ENCODE measurements at regions not wholly inside any gene's neighbourhood (a gene's known extent, or its start where the extent isn't known, plus 50 kb on each side); places are given as distances from the start of the nearest gene placed in this dataset.
"Not testable (repeated sequence)": the region's sequence is repeated elsewhere in the genome, so short reads cannot be mapped to it uniquely, and the experiment has no call there.

GRCh38 chr16:72598696-72599095 is 426.7 kb upstream of the PMFBP1 start:
- Histone ChIP-seq H3K36me3 (no peaks in the 10 kb centered on the region), H3K27ac (no peak overlapping the region), H3K27me3 (no peaks in the 10 kb centered on the region), H3K4me3 (no peak overlapping the region), H3K4me1 (no peaks in the 10 kb centered on the region), H3K9me3 (no peaks in the 10 kb centered on the region)
- TF ChIP-seq POLR2A (IDR thresholded peaks at IDR 0.05): no peak
- intact Hi-C loops (cut with DNase I): no loop called here
- DNase-seq: no peak
- no peak for ATAC-seq

DNA sequence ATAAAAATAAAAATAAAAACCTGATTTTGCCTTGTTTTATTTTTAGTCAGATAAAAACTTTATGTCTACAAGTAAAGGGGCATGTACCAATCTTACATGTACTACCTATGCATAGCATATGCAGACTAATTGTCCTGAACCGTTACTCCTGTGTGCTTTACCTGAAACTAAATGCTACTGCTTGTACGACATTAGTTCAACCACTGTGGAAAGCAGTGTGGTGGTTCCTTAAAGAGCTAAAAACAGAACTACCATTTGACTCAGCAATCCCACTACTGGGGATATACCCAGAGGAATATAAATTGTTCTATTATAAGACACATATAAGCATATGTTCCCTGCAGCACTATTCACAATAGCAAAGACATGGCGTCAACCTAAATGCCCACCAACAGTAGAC is 426.0 kb upstream of the PMFBP1 start:
- TF ChIP-seq POLR2A (IDR thresholded peaks at IDR 0.05) (no peak), CTCF (IDR thresholded peaks at IDR 0.05) (no peak)
- ATAC-seq: no peak
- H3K36me3 ChIP-seq: no peaks in the 10 kb centered on the region
- intact Hi-C loops (cut with DNase I): no loop called here
- no peaks in the 10 kb centered on the region for H3K27me3 ChIP-seq
- no peaks in the 10 kb centered on the region for H3K4me1 ChIP-seq
- no peak overlapping the region for H3K27ac ChIP-seq
- no peak for DNase-seq
- H3K9me3 ChIP-seq: no peaks in the 10 kb centered on the region
- WGBS (ENCODE audit: insufficient coverage, low coverage, low lambda C conversion rate, missing lambda C conversion rate): 100% methylated on average over 2 of the region's 3 CpGs
- no peak overlapping the region for H3K4me3 ChIP-seq

GRCh38 chr16:72596373-72596772 is 424.4 kb upstream of the PMFBP1 start:
- no peak overlapping the region for H3K4me3 ChIP-seq
- TF ChIP-seq POLR2A (IDR thresholded peaks at IDR 0.05) (no peak), CTCF (IDR thresholded peaks at IDR 0.05) (no peak)
- H3K27ac ChIP-seq: no peak overlapping the region
- intact Hi-C loops (cut with DNase I): no loop called here
- WGBS (ENCODE audit: insufficient coverage, low coverage, low lambda C conversion rate, missing lambda C conversion rate): 90% methylated on average over 2 of the region's 3 CpGs
- no peak for DNase-seq
- no peak for ATAC-seq
- no peaks in the 10 kb centered on the region for H3K27me3 ChIP-seq
- H3K9me3 ChIP-seq: no peaks in the 10 kb centered on the region
- no peaks in the 10 kb centered on the region for H3K36me3 ChIP-seq
- H3K4me1 ChIP-seq: no peaks in the 10 kb centered on the region

DNA sequence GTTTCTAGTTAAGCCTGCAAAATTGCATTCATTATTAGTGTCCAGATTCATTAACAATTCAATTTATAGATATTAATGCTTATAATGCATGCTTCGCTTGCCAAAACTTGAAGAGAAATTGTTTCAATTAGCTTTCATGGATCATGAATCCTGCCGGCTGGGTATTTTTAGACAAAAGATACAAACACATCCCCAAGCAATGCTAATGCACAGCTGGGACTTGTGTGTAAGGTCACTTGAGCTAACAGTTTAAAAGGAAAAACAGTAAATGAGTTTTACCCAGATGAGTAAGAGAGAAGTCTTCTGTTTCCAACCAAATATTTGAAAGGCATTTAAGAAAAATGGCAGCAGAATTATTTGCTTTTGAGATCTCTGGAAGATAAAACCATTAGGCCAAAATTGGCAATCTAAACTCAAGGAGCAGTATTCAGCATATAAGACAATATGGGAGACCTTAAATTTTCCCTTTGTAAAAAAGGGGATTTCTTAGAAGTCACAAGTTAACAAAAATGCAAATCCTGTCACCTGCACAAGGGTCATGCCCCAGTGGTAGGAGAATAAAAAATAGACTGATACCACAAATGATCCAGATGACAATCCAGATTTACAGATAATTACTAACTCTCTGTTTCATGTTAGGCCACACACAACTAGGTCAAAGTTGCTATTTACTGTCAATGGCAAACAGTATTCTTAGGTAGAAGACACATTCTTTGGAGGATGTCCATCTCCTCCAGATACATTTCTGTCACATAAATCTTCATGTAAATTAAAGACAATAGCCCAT is 418.4 kb upstream of the PMFBP1 start:
- H3K27ac ChIP-seq: no peak overlapping the region
- H3K4me3 ChIP-seq: no peak overlapping the region
- intact Hi-C loops (cut with DNase I): no loop called here
- H3K9me3 ChIP-seq: no peaks in the 10 kb centered on the region
- ATAC-seq (no peak), DNase-seq (no peak)
- no peaks in the 10 kb centered on the region for H3K27me3 ChIP-seq
- WGBS (ENCODE audit: insufficient coverage, low coverage, low lambda C conversion rate, missing lambda C conversion rate): 82% methylated on average over 2 of the region's 2 CpGs
- H3K36me3 ChIP-seq: no peaks in the 10 kb centered on the region
- no peaks in the 10 kb centered on the region for H3K4me1 ChIP-seq
- TF ChIP-seq CTCF (IDR thresholded peaks at IDR 0.05) (no peak), POLR2A (IDR thresholded peaks at IDR 0.05) (no peak)

DNA sequence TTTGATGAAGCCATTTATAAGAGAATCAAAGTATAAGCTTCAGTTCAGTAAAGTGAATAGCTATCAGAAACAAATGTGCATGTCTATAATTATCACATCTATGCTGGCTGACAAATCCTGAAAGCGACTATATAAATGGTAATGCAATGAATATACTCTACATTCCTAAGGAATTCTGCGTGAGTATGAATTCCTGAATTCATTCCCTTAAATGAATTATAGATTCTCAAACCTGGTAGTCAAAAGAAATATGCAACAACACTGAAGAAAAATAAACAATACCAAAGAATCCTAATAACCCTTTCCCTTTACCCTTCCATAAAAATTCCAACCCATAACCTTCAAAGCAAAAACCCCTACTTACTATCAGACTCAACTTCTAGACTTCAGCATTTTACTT is 416.6 kb upstream of the PMFBP1 start:
- ATAC-seq (no peak), DNase-seq (no peak)
- WGBS (ENCODE audit: insufficient coverage, low coverage, low lambda C conversion rate, missing lambda C conversion rate): 84% methylated on average over 2 of the region's 2 CpGs
- Histone ChIP-seq H3K27ac (no peak overlapping the region), H3K27me3 (no peaks in the 10 kb centered on the region), H3K4me3 (no peak overlapping the region), H3K4me1 (no peaks in the 10 kb centered on the region), H3K36me3 (no peaks in the 10 kb centered on the region), H3K9me3 (no peaks in the 10 kb centered on the region)
- intact Hi-C loops (cut with DNase I): no loop called here
- no peak for TF ChIP-seq POLR2A (IDR thresholded peaks at IDR 0.05)
- TF ChIP-seq CTCF (IDR thresholded peaks at IDR 0.05): no peak

DNA sequence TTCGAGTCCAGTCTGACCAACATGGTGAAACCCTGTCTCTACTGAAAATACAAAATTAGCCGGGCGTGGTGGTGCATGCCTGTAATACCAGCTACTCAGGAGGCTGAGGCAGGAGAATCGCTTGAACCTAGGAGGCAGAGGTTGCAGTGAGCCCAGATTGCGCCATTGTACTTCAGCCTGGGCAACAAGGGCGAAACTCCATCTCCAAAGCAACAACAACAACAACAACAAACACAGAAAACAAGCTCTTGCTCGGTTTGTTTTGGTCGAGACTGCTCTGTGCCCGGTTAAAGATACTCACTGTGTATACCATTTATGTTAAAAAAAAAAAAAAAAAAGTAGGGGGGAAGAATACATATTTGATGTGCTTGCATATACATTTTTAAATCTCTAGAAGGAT is 406.1 kb upstream of the PMFBP1 start:
- H3K4me3 ChIP-seq; intact Hi-C loops (cut with DNase I); DNase-seq; ATAC-seq; H3K27ac ChIP-seq; H3K27me3 ChIP-seq; H3K36me3 ChIP-seq; H3K4me1 ChIP-seq; H3K9me3 ChIP-seq: not testable (repeated sequence)
- 97% methylated on average over 8 of the region's 9 CpGs for WGBS (ENCODE audit: insufficient coverage, low coverage, low lambda C conversion rate, missing lambda C conversion rate)

All from right lobe of liver (tissue), 6 donors.